Endothelial cell of umbilical vein (primary cell): ENCODE measurements at regions not wholly inside any gene's neighbourhood (a gene's known extent, or its start where the extent isn't known, plus 50 kb on each side); places are given as distances from the start of the nearest gene placed in this dataset.

Experiments used
- BruUV-seq: library from RNA; stranded (reverse); fragments of 400-500 nt; replicated peaks from 2 replicates; lab custom pipeline; 2021; lab: Mats Ljungman, UMichigan
- CTCF ChIA-PET: fragments of 300-600, 350-600 bp; sonication (Branson Sonifier 250); formaldehyde crosslinking; loops from one replicate; lab custom pipeline; 2021; ENCODE audit warnings: antibody characterized with exemption, inconsistent platforms; lab: Charles Lee
- POLR2A ChIA-PET: fragments of 300-600, 350-600 bp; sonication (Branson Sonifier 250); formaldehyde crosslinking; loops from one replicate; lab custom pipeline; 2021; ENCODE audit warnings: antibody characterized with exemption, inconsistent platforms; lab: Charles Lee
- DNase-seq: peaks from one replicate; pipeline ENCODE4 v3.0.0-alpha.2; 2011; ENCODE audit warnings: low read depth, low spot score
- FAIRE-seq: peaks from 2 replicates; lab custom pipeline; 2011; peaks lifted over from hg19 to GRCh38; lab: Jason Lieb, UNC
- H2AFZ ChIP-seq: 2 replicates; pipeline ENCODE4 v1.6.0; 2012; ENCODE audit warnings: low read depth, low read length, control low read depth, inconsistent platforms
- H3K27ac ChIP-seq: 2 replicates; pipeline ENCODE4 v1.5.1; 2011; ENCODE audit warnings: low read depth, mild to moderate bottlenecking, control low read depth, low read length, moderate library complexity; ENCODE audit not compliant: insufficient read depth
- H3K27me3 ChIP-seq, 2 experiments: 2 replicates each; pipeline versions ENCODE4 v1.6.0 to v1.6.1; 2011; ENCODE audit warnings: low read length in 2 of 2, mixed read lengths in 1 of 2; ENCODE audit not compliant: control insufficient read depth in 2 of 2, insufficient read depth in 2 of 2
- H3K36me3 ChIP-seq, 2 experiments: 2 replicates in 1 of 2; 3 replicates in 1 of 2; pipeline ENCODE4 v1.5.1; 2011; ENCODE audit warnings: low read length in 2 of 2, mild to moderate bottlenecking in 1 of 2, moderate library complexity in 1 of 2; ENCODE audit not compliant: control insufficient read depth in 2 of 2, insufficient read depth in 2 of 2; ENCODE audit errors: extremely low read depth in 1 of 2
- H3K4me1 ChIP-seq: 3 replicates; pipeline ENCODE4 v1.5.1; 2011; ENCODE audit warnings: mild to moderate bottlenecking, low read length; ENCODE audit not compliant: control insufficient read depth, insufficient read depth; ENCODE audit errors: extremely low read depth
- H3K4me2 ChIP-seq: 2 replicates; pipeline ENCODE4 v1.6.1; 2011; ENCODE audit warnings: low read length, control low read depth, mixed read lengths; ENCODE audit not compliant: insufficient read depth
- H3K4me3 ChIP-seq, 3 experiments: fragments of 200-600 bp in 1 of 3; sonication (generic), shearing (Covaris generic) in 1 of 3; replicated peaks in 1 of 3; 2 replicates each; pipeline ENCODE4 v1.5.1; 2011 to 2016; ENCODE audit warnings: control low read depth in 3 of 3, low read length in 3 of 3, mild to moderate bottlenecking in 2 of 3, inconsistent platforms in 1 of 3, low read depth in 1 of 3, moderate library complexity in 1 of 3; ENCODE audit not compliant: insufficient read depth in 1 of 3
- H3K79me2 ChIP-seq: 2 replicates; pipeline ENCODE4 v1.6.0; 2012; ENCODE audit warnings: low read length, inconsistent platforms; ENCODE audit not compliant: control insufficient read depth, insufficient read depth
- H3K9ac ChIP-seq: replicated peaks from 2 replicates; pipeline ENCODE3; 2011; ENCODE audit warnings: low read length, control low read depth; ENCODE audit not compliant: insufficient read depth; ENCODE audit errors: extremely low read depth
- H3K9me1 ChIP-seq: replicated peaks from 3 replicates; pipeline ENCODE4 v1.6.0; 2011; ENCODE audit warnings: mild to moderate bottlenecking, low read length; ENCODE audit not compliant: control insufficient read depth, insufficient read depth; ENCODE audit errors: extremely low read depth
- H3K9me3 ChIP-seq: replicated peaks from 2 replicates; pipeline ENCODE4 v1.5.1; 2012; ENCODE audit warnings: low read length, inconsistent platforms; ENCODE audit not compliant: control insufficient read depth, insufficient read depth
- H4K20me1 ChIP-seq: replicated peaks from 2 replicates; pipeline ENCODE3; 2011; ENCODE audit warnings: mild to moderate bottlenecking, low read length; ENCODE audit not compliant: control insufficient read depth, insufficient read depth; ENCODE audit errors: extremely low read depth
- EZH2 ChIP-seq: IDR thresholded peaks from 2 replicates; pipeline ENCODE4 v1.6.1; 2012; ENCODE audit warnings: borderline replicate concordance, low read depth, mild to moderate bottlenecking, moderate library complexity, low read length, inconsistent platforms; ENCODE audit not compliant: severe bottlenecking
- FOS ChIP-seq: IDR thresholded peaks from 2 replicates; pipeline ENCODE4 v1.6.1; 2011; ENCODE audit warnings: mild to moderate bottlenecking, low read length, moderate library complexity, borderline replicate concordance; ENCODE audit not compliant: insufficient read depth
- GATA2 ChIP-seq: IDR thresholded peaks from 2 replicates; pipeline ENCODE4 v1.7.0; 2011; ENCODE audit warnings: low read depth, mild to moderate bottlenecking, moderate library complexity, mixed read lengths, low read length; ENCODE audit not compliant: insufficient read length, insufficient read depth
- JUN ChIP-seq: IDR thresholded peaks from 2 replicates; pipeline ENCODE4 v1.6.1; 2011; ENCODE audit warnings: borderline replicate concordance, low read depth; ENCODE audit not compliant: insufficient read length, insufficient read depth
- MYC ChIP-seq: IDR thresholded peaks from one replicate; pipeline ENCODE4 v1.6.1; 2011; ENCODE audit warnings: mild to moderate bottlenecking, low read depth, low read length
- POLR2A ChIP-seq: IDR thresholded peaks from 2 replicates; pipeline ENCODE4 v1.6.1; 2012; ENCODE audit warnings: low read depth, mild to moderate bottlenecking, control low read depth, low read length
- POLR2AphosphoS5 ChIP-seq: IDR thresholded peaks from 2 replicates; pipeline ENCODE4 v1.6.1; 2012; ENCODE audit warnings: low read depth, mild to moderate bottlenecking, control low read depth, low read length, moderate library complexity; ENCODE audit not compliant: insufficient read depth
- dilution Hi-C: fragments of 300-500 bp; cut with MboI; formaldehyde crosslinking; loops from one replicate; pipeline ENCODE4 v1.15.0; 2019; ENCODE audit warnings: low sequenced_read_pairs; ENCODE audit not compliant: extremely low pct_ligation_motif_present
- intact Hi-C: fragments of 100-400 bp; cut with micrococcal nuclease; formaldehyde crosslinking; loops from one replicate; pipeline ENCODE4 v1.10.0; 2022
- TF ChIP-seq, protein P1 (sequence below): IDR thresholded peaks from 2 replicates; pipeline ENCODE4 v1.6.1; 2011; ENCODE audit not compliant: insufficient read depth, insufficient read length
- TF ChIP-seq, protein P2 (sequence below), 2 donors: IDR thresholded peaks; 1 replicate in 1 of 2; 2 replicates in 1 of 2; pipeline ENCODE4 v1.5.1; 2011; ENCODE audit warnings: low read length in 2 of 2, mild to moderate bottlenecking in 2 of 2, moderate library complexity in 2 of 2, control low read depth in 1 of 2, inconsistent platforms in 1 of 2, low read depth in 1 of 2; ENCODE audit not compliant: insufficient read depth in 1 of 2; ENCODE audit errors: extremely low read depth in 1 of 2

DNA sequence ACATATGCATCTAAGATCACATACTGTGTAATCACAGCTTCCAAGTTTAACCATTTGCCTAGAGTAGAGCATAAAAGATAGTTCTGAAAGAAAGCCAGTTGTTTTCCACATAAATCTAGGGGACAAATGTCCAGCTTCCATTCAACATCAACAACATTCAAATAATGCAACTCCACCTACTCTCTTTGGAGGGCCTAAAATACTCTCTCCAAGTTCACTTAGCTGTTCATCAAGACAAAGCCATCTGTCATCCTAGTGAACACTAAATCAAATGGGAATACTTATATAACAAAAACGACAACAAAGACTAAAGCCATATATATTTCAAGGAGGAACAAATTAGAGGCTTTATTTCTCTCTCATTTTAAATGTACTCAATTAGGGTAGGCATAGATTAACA, 221.5 kb upstream of the CDH2 start:
- H3K4me1 ChIP-seq: no peaks in the 10 kb centered on the region
- H3K4me3 ChIP-seq: no peak overlapping the region
- H2AFZ ChIP-seq: no peak overlapping the region
- ChIA-PET CTCF (interaction anchor here (1.3 kb wide), 1 partner anchor 9 kb away, joined by 4 read pairs; no protein-coding TSS in a partner anchor), POLR2A (no interaction called here)
- no TSS peak for BruUV-seq
- no peak overlapping the region for H3K4me2 ChIP-seq
- no peaks in the 10 kb centered on the region for H4K20me1 ChIP-seq
- no peaks in the 10 kb centered on the region for H3K9me1 ChIP-seq
- no peak for TF ChIP-seq JUN
- no peak for TF ChIP-seq POLR2A
- TF ChIP-seq FOS: no peak
- no peak for TF ChIP-seq POLR2AphosphoS5
- TF ChIP-seq, protein P1, sequence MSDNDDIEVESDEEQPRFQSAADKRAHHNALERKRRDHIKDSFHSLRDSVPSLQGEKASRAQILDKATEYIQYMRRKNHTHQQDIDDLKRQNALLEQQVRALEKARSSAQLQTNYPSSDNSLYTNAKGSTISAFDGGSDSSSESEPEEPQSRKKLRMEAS: no peak
- TF ChIP-seq EZH2: no peak
- TF ChIP-seq, protein P2, sequence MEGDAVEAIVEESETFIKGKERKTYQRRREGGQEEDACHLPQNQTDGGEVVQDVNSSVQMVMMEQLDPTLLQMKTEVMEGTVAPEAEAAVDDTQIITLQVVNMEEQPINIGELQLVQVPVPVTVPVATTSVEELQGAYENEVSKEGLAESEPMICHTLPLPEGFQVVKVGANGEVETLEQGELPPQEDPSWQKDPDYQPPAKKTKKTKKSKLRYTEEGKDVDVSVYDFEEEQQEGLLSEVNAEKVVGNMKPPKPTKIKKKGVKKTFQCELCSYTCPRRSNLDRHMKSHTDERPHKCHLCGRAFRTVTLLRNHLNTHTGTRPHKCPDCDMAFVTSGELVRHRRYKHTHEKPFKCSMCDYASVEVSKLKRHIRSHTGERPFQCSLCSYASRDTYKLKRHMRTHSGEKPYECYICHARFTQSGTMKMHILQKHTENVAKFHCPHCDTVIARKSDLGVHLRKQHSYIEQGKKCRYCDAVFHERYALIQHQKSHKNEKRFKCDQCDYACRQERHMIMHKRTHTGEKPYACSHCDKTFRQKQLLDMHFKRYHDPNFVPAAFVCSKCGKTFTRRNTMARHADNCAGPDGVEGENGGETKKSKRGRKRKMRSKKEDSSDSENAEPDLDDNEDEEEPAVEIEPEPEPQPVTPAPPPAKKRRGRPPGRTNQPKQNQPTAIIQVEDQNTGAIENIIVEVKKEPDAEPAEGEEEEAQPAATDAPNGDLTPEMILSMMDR (IDR thresholded peaks at IDR 0.05; ENCODE audit: extremely low read depth in 1 of 2, insufficient read depth in 1 of 2, low read depth in 1 of 2, low read length in 2 of 2): no peak
- TF ChIP-seq MYC: no peak
- no peak for TF ChIP-seq GATA2
- DNase-seq (no peak), FAIRE-seq (no peak)
- no peaks in the 10 kb centered on the region for H3K36me3 ChIP-seq
- no peaks in the 10 kb centered on the region for H3K27me3 ChIP-seq
- dilution Hi-C loops (no loop called here), intact Hi-C loops (no loop called here)
- no peak overlapping the region for H3K27ac ChIP-seq
- no peak overlapping the region for H3K9ac ChIP-seq
- no peaks in the 10 kb centered on the region for H3K79me2 ChIP-seq
- no peaks in the 10 kb centered on the region for H3K9me3 ChIP-seq
